Mucosa of descending colon (tissue), 3 donors: ENCODE measurements at regions not wholly inside any gene's neighbourhood (a gene's known extent, or its start where the extent isn't known, plus 50 kb on each side); places are given as distances from the start of the nearest gene placed in this dataset.
"Not testable (repeated sequence)": the region's sequence is repeated elsewhere in the genome, so short reads cannot be mapped to it uniquely, and the experiment has no call there.

Experiments
- ATAC-seq: fragments of 200-7000 bp; cut with Tn5 transposase; one replicate; pipeline ENCODE4 v1.9.1; 2020; ENCODE audit warnings: mild to moderate bottlenecking, moderate library complexity
- DNase-seq, 3 donors: peaks; one replicate each; pipeline ENCODE4 v3.0.0-alpha.2; 2020
- H3K36me3 ChIP-seq: fragments of 200-600 bp; one replicate; pipeline ENCODE4 v1.8.0; 2021; ENCODE audit warnings: low read depth, mild to moderate bottlenecking
- H3K4me1 ChIP-seq: fragments of 200-600 bp; one replicate; pipeline ENCODE4 v1.8.0; 2021; ENCODE audit warnings: low read depth, mild to moderate bottlenecking
- H3K4me3 ChIP-seq: fragments of 200-600 bp; one replicate; pipeline ENCODE4 v1.8.0; 2021; ENCODE audit warnings: mild to moderate bottlenecking
- H3K9me3 ChIP-seq: fragments of 200-600 bp; one replicate; pipeline ENCODE4 v1.8.0; 2021; ENCODE audit warnings: mild to moderate bottlenecking
- CTCF ChIP-seq: fragments of 200-600 bp; IDR thresholded peaks from one replicate; pipeline ENCODE4 v1.8.0; 2022; ENCODE audit warnings: antibody characterized with exemption, mild to moderate bottlenecking
- intact Hi-C, 2 donors: fragments of 100-400 bp; cut with DNase I in 1 of 2; cut with micrococcal nuclease in 1 of 2; formaldehyde crosslinking; loops; one replicate each; pipeline versions ENCODE4 v1.11.0 to v1.11.1; 2022; cut with DNase I, micrococcal nuclease
- donor health status: DM: no; HTN: no; CAD: no; lungs with moderate emphysema.
- donor health status: DM: no; HTN: no; CAD: no.
- donor health status: DM: no; HTN: yes; CAD: no.

- DNase-seq (no peak), ATAC-seq (no peak)
- intact Hi-C loops = no loop called here
- Histone ChIP-seq H3K4me1 (no peaks in the 10 kb centered on the region), H3K9me3 (no peaks in the 10 kb centered on the region), H3K4me3 (no peak overlapping the region), H3K36me3 (no peaks in the 10 kb centered on the region)
- no peak for TF ChIP-seq CTCF
Observed at GRCh38 chr6:15745781-15746180, 83.0 kb upstream of the DTNBP1 start.

DNA sequence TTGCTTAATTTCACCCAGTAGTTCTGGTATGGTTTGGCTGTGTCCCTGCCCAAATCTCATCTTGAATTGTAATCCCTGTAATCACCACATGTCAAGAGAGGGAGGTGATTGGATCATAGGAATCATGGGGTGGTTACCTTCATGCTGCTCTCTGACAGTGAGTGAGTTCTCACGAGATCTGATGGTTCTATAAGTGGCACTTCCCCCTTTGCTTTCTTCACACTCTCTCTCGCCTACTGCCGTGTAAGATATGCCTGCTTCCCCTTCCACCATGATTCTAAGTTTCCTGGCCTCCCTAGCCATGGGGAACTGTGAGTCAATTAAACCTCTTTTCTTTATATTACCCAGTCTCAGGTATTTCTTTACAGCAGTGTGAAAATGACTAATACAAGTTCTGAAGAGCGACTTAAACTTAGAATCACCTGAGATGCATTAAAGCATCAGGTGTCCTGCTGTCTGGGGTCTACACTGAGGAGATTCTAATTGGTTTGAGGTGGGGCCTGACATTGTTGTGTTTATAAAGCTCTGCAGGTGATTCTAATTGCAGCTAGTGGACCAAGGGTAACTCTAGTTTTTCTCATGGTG, 82.1 kb upstream of the DTNBP1 start:
- DNase-seq (no peak), ATAC-seq (no peak)
- Histone ChIP-seq H3K36me3 (no peaks in the 10 kb centered on the region), H3K4me1 (no peaks in the 10 kb centered on the region), H3K4me3 (no peak overlapping the region), H3K9me3 (no peaks in the 10 kb centered on the region)
- no peak for TF ChIP-seq CTCF
- intact Hi-C loops = no loop called here

DNA sequence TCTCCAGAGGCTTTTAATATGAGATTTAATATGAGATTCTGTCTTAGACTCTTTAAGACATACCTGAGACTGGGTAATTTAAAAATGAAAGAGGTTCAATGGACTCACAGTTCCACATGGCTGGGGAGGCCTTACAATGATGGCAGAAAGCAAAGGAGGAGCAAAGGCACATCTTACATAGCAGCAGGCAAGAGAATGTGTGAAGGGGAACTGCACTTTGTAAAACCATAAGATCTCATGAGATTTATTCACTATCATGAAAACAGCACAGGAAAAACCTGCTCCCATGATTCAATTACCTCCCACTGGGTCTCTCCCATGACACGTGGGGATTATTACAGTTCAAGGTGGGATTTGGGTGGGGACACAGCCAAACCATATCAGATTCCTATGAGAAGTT, 79.2 kb upstream of the DTNBP1 start:
- ATAC-seq, H3K9me3 ChIP-seq, H3K4me1 ChIP-seq, H3K36me3 ChIP-seq, H3K4me3 ChIP-seq, intact Hi-C loops, DNase-seq: not testable (repeated sequence)

- DNase-seq = no peak
- no peaks in the 10 kb centered on the region for H3K36me3 ChIP-seq
- TF ChIP-seq CTCF = no peak
- intact Hi-C loops = no loop called here
- no peaks in the 10 kb centered on the region for H3K4me1 ChIP-seq
- ATAC-seq = no peak
- no peak overlapping the region for H3K4me3 ChIP-seq
- H3K9me3 ChIP-seq = no peaks in the 10 kb centered on the region
Observed at GRCh38 chr6:15741405-15741804, 78.6 kb upstream of the DTNBP1 start.

GRCh38 chr6:15739867-15740266, 77.0 kb upstream of the DTNBP1 start:
- Histone ChIP-seq H3K36me3 (no peaks in the 10 kb centered on the region), H3K4me3 (no peak overlapping the region), H3K9me3 (no peaks in the 10 kb centered on the region), H3K4me1 (no peaks in the 10 kb centered on the region)
- ATAC-seq = no peak
- intact Hi-C loops = no loop called here
- no peak for DNase-seq
- no peak for TF ChIP-seq CTCF

- ATAC-seq = no peak
- no peak for TF ChIP-seq CTCF
- H3K9me3 ChIP-seq = no peaks in the 10 kb centered on the region
- H3K4me3 ChIP-seq = no peak overlapping the region
- no peak for DNase-seq
- H3K4me1 ChIP-seq = no peaks in the 10 kb centered on the region
- intact Hi-C loops = no loop called here
- H3K36me3 ChIP-seq = no peaks in the 10 kb centered on the region
Observed at GRCh38 chr6:15739353-15739752, 76.5 kb upstream of the DTNBP1 start.

- DNase-seq, intact Hi-C loops, H3K4me3 ChIP-seq, H3K9me3 ChIP-seq, H3K4me1 ChIP-seq, ATAC-seq, H3K36me3 ChIP-seq: not testable (repeated sequence)
Observed at GRCh38 chr6:15738195-15738594, 75.4 kb upstream of the DTNBP1 start.
